ENCODE measurements at regions not wholly inside any gene's neighbourhood (a gene's known extent, or its start where the extent isn't known, plus 50 kb on each side); places are given as distances from the start of the nearest gene placed in this dataset.

- H3K27me3 ChIP-seq (ENCODE audit: insufficient read depth, low read length), result no peaks in the 10 kb centered on the region
- H3K4me1 Mint-ChIP-seq (ENCODE audit: low read depth, unreplicated experiment), result peaks cover 13% of the 10 kb centered on the region
- no peak overlapping the region for H3K4me2 ChIP-seq (ENCODE audit: low read length)
- no peaks in the 10 kb centered on the region for H3K79me2 ChIP-seq (ENCODE audit: insufficient read depth, low read length)
- H3K36me3 ChIP-seq (ENCODE audit: insufficient read depth, low read length), result no peaks in the 10 kb centered on the region
- H3K4me3 ChIP-seq (ENCODE audit: insufficient read depth, low read depth, low read length), result no peak overlapping the region
- no peak overlapping the region for H2AFZ ChIP-seq (ENCODE audit: low read depth, low read length)
- no peaks in the 10 kb centered on the region for H3K36me3 Mint-ChIP-seq (ENCODE audit: low read depth, unreplicated experiment)
- H3K9ac ChIP-seq (ENCODE audit: low read length), result peak overlapping the region; percentile 17
- DNase-seq (ENCODE audit: low read depth) (peak; percentile 53), FAIRE-seq (peak; percentile 55)
- peaks cover 9% of the 10 kb centered on the region for H3K9me3 Mint-ChIP-seq (ENCODE audit: unreplicated experiment)
- no peak overlapping the region for H3K27ac Mint-ChIP-seq (ENCODE audit: unreplicated experiment)
- H3K27me3 Mint-ChIP-seq (ENCODE audit: low read depth, unreplicated experiment), result no peaks in the 10 kb centered on the region
- no peak overlapping the region for H3K4me3 Mint-ChIP-seq (ENCODE audit: unreplicated experiment)
- H3K9me3 ChIP-seq (ENCODE audit: insufficient read depth, low read depth, low read length), result no peaks in the 10 kb centered on the region
- H4K20me1 ChIP-seq (ENCODE audit: insufficient read depth, low read length), result no peaks in the 10 kb centered on the region
- H3K4me1 ChIP-seq (ENCODE audit: insufficient read depth, low read length), result no peaks in the 10 kb centered on the region
- TF ChIP-seq CTCF (IDR thresholded peaks at IDR 0.05; ENCODE audit: insufficient read depth, low read depth, low read length) (peak; percentile 58), EZH2 (IDR thresholded peaks at IDR 0.05; ENCODE audit: insufficient read depth, low read length) (no peak)
- H3K27ac ChIP-seq (ENCODE audit: low read depth, low read length), result no peak overlapping the region
Measured at GRCh38 chr12:92987362-92987761, 58.3 kb upstream of the EEA1 start.

- H3K36me3 Mint-ChIP-seq (ENCODE audit: low read depth, unreplicated experiment), result no peaks in the 10 kb centered on the region
- H3K9me3 Mint-ChIP-seq (ENCODE audit: unreplicated experiment), result peaks cover 7% of the 10 kb centered on the region
- Histone ChIP-seq H3K4me3 (ENCODE audit: insufficient read depth, low read depth, low read length) (no peak overlapping the region), H3K27me3 (ENCODE audit: insufficient read depth, low read length) (no peaks in the 10 kb centered on the region), H3K9ac (ENCODE audit: low read length) (peak overlapping the region; percentile 17), H3K9me3 (ENCODE audit: insufficient read depth, low read depth, low read length) (no peaks in the 10 kb centered on the region), H3K79me2 (ENCODE audit: insufficient read depth, low read length) (no peaks in the 10 kb centered on the region), H3K4me2 (ENCODE audit: low read length) (no peak overlapping the region), H3K4me1 (ENCODE audit: insufficient read depth, low read length) (no peaks in the 10 kb centered on the region), H3K36me3 (ENCODE audit: insufficient read depth, low read length) (no peaks in the 10 kb centered on the region), H3K27ac (ENCODE audit: low read depth, low read length) (no peak overlapping the region), H4K20me1 (ENCODE audit: insufficient read depth, low read length) (no peaks in the 10 kb centered on the region), H2AFZ (ENCODE audit: low read depth, low read length) (peak overlapping the region; percentile 50)
- no peaks in the 10 kb centered on the region for H3K27me3 Mint-ChIP-seq (ENCODE audit: low read depth, unreplicated experiment)
- FAIRE-seq (no peak), DNase-seq (ENCODE audit: low read depth) (no peak)
- TF ChIP-seq CTCF (IDR thresholded peaks at IDR 0.05; ENCODE audit: insufficient read depth, low read depth, low read length) (no peak), EZH2 (IDR thresholded peaks at IDR 0.05; ENCODE audit: insufficient read depth, low read length) (no peak)
- peaks cover 13% of the 10 kb centered on the region for H3K4me1 Mint-ChIP-seq (ENCODE audit: low read depth, unreplicated experiment)
- peak overlapping the region; percentile 54 for H3K27ac Mint-ChIP-seq (ENCODE audit: unreplicated experiment)
- no peak overlapping the region for H3K4me3 Mint-ChIP-seq (ENCODE audit: unreplicated experiment)
Measured at GRCh38 chr12:92987846-92988621, 58.9 kb upstream of the EEA1 start.

GRCh38 chr12:92988622-92989130 lies 59.6 kb upstream of the EEA1 start:
- FAIRE-seq (no peak), DNase-seq (ENCODE audit: low read depth) (no peak)
- H3K4me3 ChIP-seq (ENCODE audit: insufficient read depth, low read depth, low read length), result no peak overlapping the region
- H3K4me2 ChIP-seq (ENCODE audit: low read length), result no peak overlapping the region
- Mint-ChIP-seq H3K27me3 (ENCODE audit: low read depth, unreplicated experiment) (no peaks in the 10 kb centered on the region), H3K27ac (ENCODE audit: unreplicated experiment) (no peak overlapping the region), H3K36me3 (ENCODE audit: low read depth, unreplicated experiment) (no peaks in the 10 kb centered on the region), H3K4me3 (ENCODE audit: unreplicated experiment) (no peak overlapping the region), H3K4me1 (ENCODE audit: low read depth, unreplicated experiment) (peaks cover 13% of the 10 kb centered on the region), H3K9me3 (ENCODE audit: unreplicated experiment) (peaks cover 4% of the 10 kb centered on the region)
- no peaks in the 10 kb centered on the region for H3K9me3 ChIP-seq (ENCODE audit: insufficient read depth, low read depth, low read length)
- H3K27ac ChIP-seq (ENCODE audit: low read depth, low read length), result no peak overlapping the region
- H4K20me1 ChIP-seq (ENCODE audit: insufficient read depth, low read length), result no peaks in the 10 kb centered on the region
- no peak overlapping the region for H3K9ac ChIP-seq (ENCODE audit: low read length)
- no peaks in the 10 kb centered on the region for H3K4me1 ChIP-seq (ENCODE audit: insufficient read depth, low read length)
- no peak overlapping the region for H2AFZ ChIP-seq (ENCODE audit: low read depth, low read length)
- H3K79me2 ChIP-seq (ENCODE audit: insufficient read depth, low read length), result no peaks in the 10 kb centered on the region
- no peak for TF ChIP-seq EZH2 (IDR thresholded peaks at IDR 0.05; ENCODE audit: insufficient read depth, low read length)
- TF ChIP-seq CTCF (IDR thresholded peaks at IDR 0.05; ENCODE audit: insufficient read depth, low read depth, low read length), result no peak
- H3K27me3 ChIP-seq (ENCODE audit: insufficient read depth, low read length), result no peaks in the 10 kb centered on the region
- no peaks in the 10 kb centered on the region for H3K36me3 ChIP-seq (ENCODE audit: insufficient read depth, low read length)

All from astrocyte (in vitro differentiated cells and primary cell).